ENCODE measurements at regions not wholly inside any gene's neighbourhood (a gene's known extent, or its start where the extent isn't known, plus 50 kb on each side); places are given as distances from the start of the nearest gene placed in this dataset.

DNA sequence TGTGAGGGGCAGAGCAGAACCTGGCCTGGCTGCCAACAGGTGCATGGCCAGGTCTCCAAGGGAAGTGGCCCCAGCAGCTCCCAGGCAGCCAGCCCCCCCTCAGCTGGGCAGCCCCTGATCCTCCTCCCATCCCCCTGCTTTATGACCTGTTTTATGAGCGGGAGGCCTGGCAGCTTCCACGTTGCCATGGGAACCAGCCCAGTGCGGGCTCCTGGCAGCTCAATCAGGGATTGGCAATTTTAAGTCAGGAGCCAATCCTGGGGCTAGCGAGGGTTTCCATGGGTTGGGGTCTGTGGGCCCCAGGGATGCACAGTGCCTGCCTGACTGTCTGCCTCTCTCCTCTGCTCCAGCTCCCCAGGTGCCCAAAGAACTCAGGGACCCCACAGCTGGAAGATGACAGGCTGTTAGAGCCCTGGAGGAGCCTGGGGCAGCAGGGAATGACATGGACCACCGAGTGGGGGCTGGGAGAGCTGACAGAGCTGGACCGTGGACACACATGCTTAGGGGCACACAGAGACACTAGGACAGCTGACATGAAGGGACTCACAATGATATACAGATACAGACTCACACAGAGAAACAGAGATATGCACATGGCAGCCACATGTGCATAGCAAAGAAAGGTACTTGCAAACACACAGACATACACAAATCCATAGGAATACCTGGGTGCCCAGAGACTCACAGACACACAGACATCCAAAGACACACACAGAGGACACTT, 56.5 kb upstream of the SIRPA start:
- TF ChIP-seq, protein P1, sequence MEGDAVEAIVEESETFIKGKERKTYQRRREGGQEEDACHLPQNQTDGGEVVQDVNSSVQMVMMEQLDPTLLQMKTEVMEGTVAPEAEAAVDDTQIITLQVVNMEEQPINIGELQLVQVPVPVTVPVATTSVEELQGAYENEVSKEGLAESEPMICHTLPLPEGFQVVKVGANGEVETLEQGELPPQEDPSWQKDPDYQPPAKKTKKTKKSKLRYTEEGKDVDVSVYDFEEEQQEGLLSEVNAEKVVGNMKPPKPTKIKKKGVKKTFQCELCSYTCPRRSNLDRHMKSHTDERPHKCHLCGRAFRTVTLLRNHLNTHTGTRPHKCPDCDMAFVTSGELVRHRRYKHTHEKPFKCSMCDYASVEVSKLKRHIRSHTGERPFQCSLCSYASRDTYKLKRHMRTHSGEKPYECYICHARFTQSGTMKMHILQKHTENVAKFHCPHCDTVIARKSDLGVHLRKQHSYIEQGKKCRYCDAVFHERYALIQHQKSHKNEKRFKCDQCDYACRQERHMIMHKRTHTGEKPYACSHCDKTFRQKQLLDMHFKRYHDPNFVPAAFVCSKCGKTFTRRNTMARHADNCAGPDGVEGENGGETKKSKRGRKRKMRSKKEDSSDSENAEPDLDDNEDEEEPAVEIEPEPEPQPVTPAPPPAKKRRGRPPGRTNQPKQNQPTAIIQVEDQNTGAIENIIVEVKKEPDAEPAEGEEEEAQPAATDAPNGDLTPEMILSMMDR (IDR thresholded peaks at IDR 0.05), result no peak
- TF ChIP-seq ZFX (IDR thresholded peaks at IDR 0.05; ENCODE audit: borderline replicate concordance), result no peak
